Activated T-helper 2 cell treated with anti-CD3 and anti-CD28 coated beads, Interferon-gamma antibody, Interleukin-2, Interleukin-4, amounts not matched to agents 10 μg/mL and 5 μg/mL and 100 μg/mL, durations not matched to agents 14 hours and 24 hours and 36 hours (primary cell): ENCODE measurements at regions not wholly inside any gene's neighbourhood (a gene's known extent, or its start where the extent isn't known, plus 50 kb on each side); places are given as distances from the start of the nearest gene placed in this dataset.
"Not testable (repeated sequence)": the region's sequence is repeated elsewhere in the genome, so short reads cannot be mapped to it uniquely, and the experiment has no call there.

Source experiments
- DNase-seq: peaks from one replicate; pipeline ENCODE4 v3.0.0; 2021; ENCODE audit warnings: low spot score
- H3K27ac Mint-ChIP-seq: one replicate; pipeline ENCODE4 v1.8.0; 2021; ENCODE audit warnings: mixed read lengths
- H3K27me3 Mint-ChIP-seq: one replicate; pipeline ENCODE4 v1.8.0; 2021; ENCODE audit warnings: low read depth, mixed read lengths
- H3K36me3 Mint-ChIP-seq: one replicate; pipeline ENCODE4 v1.8.0; 2021; ENCODE audit warnings: low read depth, mixed read lengths
- H3K4me1 Mint-ChIP-seq: one replicate; pipeline ENCODE4 v1.8.0; 2021; ENCODE audit warnings: low read depth, mixed read lengths
- H3K4me3 Mint-ChIP-seq: one replicate; pipeline ENCODE4 v1.8.0; 2021; ENCODE audit warnings: low read depth, mild to moderate bottlenecking, moderate library complexity, mixed read lengths
- H3K9me3 Mint-ChIP-seq: one replicate; pipeline ENCODE4 v1.8.0; 2021; ENCODE audit warnings: mixed read lengths
- intact Hi-C: fragments of 100-400 bp; cut with micrococcal nuclease; formaldehyde crosslinking; loops from one replicate; pipeline ENCODE4 v1.15.1; 2023

DNA sequence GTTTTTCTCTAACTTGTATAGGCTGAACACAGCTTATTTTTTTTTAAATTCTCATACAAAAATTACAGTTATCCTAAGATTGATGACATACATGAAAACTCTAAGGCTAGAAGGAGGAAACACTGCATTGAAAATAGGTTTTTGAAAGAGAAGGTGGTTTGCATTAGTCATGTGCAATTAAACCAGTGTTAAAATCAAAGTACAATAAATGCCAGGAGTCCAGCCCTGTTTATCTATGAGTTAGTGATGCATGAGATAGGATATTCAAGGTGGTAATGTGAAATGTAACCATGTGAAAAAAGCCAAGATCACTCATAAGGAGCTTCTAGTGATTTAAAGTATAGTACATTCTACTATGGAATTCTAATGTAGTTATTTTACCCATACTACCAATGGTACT is 444.9 kb upstream of the CYLC2 start:
- no peak for DNase-seq
- H3K4me1 Mint-ChIP-seq, result no peaks in the 10 kb centered on the region
- H3K27ac Mint-ChIP-seq, result no peak overlapping the region
- H3K4me3 Mint-ChIP-seq, result no peak overlapping the region
- no peaks in the 10 kb centered on the region for H3K27me3 Mint-ChIP-seq
- H3K36me3 Mint-ChIP-seq, result no peaks in the 10 kb centered on the region
- peaks cover 42% of the 10 kb centered on the region for H3K9me3 Mint-ChIP-seq
- intact Hi-C loops, result no loop called here

DNA sequence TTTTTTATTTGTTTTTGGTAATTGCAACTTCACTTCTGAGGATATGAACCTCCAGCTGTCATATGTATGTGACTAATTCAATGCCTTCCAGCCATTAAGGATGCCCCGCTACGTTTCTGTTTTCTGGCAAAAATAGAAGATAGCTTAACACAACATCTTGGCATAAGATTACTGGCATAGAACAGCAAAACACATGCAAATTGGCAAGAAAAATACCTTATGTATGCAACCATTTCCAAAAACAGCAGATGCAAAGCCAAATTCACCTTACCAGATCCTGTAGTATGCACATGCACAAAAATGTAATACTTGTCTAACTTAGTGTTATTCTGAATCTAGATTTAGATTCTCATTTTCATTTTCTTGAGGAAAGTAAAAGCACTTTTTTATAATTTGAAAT is 461.1 kb upstream of the CYLC2 start:
- no peak overlapping the region for H3K27ac Mint-ChIP-seq
- H3K27me3 Mint-ChIP-seq, result no peaks in the 10 kb centered on the region
- no peak overlapping the region for H3K4me3 Mint-ChIP-seq
- DNase-seq, result no peak
- intact Hi-C loops, result no loop called here
- peaks cover 12% of the 10 kb centered on the region for H3K9me3 Mint-ChIP-seq
- H3K4me1 Mint-ChIP-seq, result no peaks in the 10 kb centered on the region
- H3K36me3 Mint-ChIP-seq, result no peaks in the 10 kb centered on the region

DNA sequence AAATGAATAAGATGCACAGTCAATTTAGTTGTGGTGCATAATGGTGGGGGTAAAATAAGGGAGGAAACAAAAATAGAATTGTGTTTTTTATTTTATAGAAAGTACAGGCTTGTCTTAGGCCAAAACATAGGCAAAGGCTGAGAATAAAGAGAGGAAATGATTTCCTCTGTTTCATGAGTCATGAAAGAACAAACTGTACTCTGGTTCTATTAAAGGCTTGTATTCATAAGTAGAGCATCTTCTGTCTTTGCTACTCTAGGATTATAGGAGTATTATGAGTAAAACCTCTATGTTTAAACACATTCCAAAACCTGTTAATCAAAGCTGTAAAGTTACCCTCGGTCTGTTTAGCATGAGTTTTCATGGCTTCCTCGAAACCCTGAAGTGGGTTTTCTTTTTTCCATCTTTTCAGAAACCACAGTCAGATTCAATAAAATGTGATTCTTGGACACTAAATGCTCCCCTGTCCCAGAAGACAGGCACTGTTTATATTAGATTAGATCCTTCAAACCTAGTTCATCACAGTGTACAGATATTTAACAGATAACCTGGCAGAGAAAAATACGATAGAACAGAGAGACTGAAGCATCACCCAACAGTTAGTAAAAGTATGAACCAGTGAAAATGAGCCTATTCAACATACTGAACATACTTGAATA is 473.9 kb upstream of the CYLC2 start:
- no peak for DNase-seq
- intact Hi-C loops, result no loop called here
- no peak overlapping the region for H3K4me3 Mint-ChIP-seq
- H3K9me3 Mint-ChIP-seq, result peaks cover 16% of the 10 kb centered on the region
- no peaks in the 10 kb centered on the region for H3K36me3 Mint-ChIP-seq
- no peaks in the 10 kb centered on the region for H3K4me1 Mint-ChIP-seq
- H3K27ac Mint-ChIP-seq, result no peak overlapping the region
- H3K27me3 Mint-ChIP-seq, result no peaks in the 10 kb centered on the region

DNA sequence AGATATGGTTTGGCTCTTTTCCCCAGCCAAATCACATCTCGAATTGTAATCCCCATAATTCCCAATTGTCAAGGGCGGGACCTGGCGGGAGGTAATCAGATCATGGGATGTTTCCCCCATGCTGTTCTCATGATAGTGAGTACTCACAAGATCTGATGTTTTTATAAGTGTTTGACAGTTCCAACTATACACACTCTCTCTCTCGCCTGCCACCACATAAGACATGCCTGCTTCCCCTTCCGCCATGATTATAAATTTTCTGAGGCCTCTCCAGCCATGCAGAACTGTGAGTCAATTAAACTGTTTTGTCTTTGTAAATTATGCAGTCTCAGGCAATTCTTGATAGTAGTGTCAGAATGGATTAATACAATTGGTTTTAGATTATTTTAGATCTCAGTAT is 475.7 kb upstream of the CYLC2 start:
- no peaks in the 10 kb centered on the region for H3K4me1 Mint-ChIP-seq
- no peaks in the 10 kb centered on the region for H3K27me3 Mint-ChIP-seq
- H3K9me3 Mint-ChIP-seq, result peaks cover 13% of the 10 kb centered on the region
- H3K4me3 Mint-ChIP-seq, result no peak overlapping the region
- H3K36me3 Mint-ChIP-seq, result no peaks in the 10 kb centered on the region
- intact Hi-C loops, result no loop called here
- no peak overlapping the region for H3K27ac Mint-ChIP-seq
- DNase-seq, result no peak

DNA sequence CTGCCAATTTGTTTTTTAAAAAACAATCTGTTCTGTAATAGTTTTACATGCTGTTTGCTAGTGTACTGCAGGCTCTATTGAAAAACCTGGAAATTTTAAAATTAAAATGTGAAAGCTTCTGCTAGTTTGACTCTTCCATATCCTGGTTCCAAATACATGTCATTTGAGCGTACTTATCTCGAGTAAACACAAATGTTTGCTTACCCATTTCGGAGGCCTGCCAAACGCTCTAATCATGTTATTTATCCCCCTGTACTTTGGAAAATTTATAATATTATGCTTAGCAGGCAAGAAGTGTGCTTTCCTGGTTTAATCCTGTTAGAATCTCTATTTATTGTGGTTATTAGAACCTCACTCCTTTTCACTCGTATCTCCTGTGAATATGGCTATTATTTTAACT is 476.8 kb upstream of the CYLC2 start:
- H3K27ac Mint-ChIP-seq, result no peak overlapping the region
- H3K4me3 Mint-ChIP-seq, result no peak overlapping the region
- intact Hi-C loops, result no loop called here

DNA sequence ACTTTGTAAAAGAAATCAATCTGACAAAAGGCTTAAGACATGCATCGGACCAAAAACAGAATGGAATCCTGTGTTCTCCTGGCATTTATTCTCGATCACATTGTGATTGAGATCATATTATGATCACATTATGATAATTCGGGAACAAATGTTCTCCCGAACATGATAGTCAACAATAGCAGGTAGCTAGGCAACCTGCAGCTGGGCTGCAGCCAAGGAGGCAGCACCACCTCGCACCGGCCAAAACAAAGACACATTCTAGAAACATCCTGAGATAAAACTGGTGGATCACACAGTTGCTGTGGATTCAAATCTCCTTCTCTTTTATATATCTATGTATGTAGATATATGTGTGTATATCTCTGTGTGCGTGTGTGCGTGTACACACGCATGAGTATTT is 480.6 kb upstream of the CYLC2 start:
- no peaks in the 10 kb centered on the region for H3K36me3 Mint-ChIP-seq
- intact Hi-C loops, result no loop called here
- DNase-seq, result no peak
- H3K27ac Mint-ChIP-seq, result no peak overlapping the region
- H3K4me1 Mint-ChIP-seq, result no peaks in the 10 kb centered on the region
- peaks cover 7% of the 10 kb centered on the region for H3K9me3 Mint-ChIP-seq
- no peak overlapping the region for H3K4me3 Mint-ChIP-seq
- H3K27me3 Mint-ChIP-seq, result no peaks in the 10 kb centered on the region

More for the DNA sequence above, 476.8 kb upstream of the CYLC2 start:
- H3K36me3 Mint-ChIP-seq, result no peaks in the 10 kb centered on the region
- H3K27me3 Mint-ChIP-seq, result no peaks in the 10 kb centered on the region
- peaks cover 10% of the 10 kb centered on the region for H3K9me3 Mint-ChIP-seq
- no peaks in the 10 kb centered on the region for H3K4me1 Mint-ChIP-seq
- no peak for DNase-seq

DNA sequence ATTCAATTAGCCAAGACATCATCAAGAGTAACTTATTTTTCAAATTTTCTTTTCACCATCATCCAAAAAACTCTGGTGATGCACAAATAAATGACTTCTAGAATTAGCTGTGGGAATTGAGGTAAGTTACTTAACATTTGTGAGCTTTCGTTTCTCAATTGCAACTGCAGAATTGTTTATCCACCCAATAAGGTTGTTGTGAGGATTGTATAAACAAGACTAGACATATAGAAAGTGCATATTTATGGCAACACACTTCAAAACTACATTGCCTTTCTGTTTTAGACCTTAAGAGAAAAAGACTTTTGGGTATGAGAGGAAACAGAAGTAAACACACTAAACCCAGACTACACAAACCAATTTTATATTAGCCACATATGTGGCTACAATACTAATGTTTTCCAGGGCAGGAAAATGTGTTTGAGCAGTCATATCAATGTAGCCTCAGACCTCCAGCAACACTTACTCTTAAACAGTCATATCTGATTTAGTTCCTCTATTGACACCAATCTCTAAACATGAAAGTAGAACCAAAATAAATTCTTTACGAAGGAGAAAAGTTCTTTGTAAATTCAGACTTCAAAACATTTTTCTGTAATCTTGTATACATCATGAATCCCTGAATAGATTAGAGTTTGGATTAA is 488.0 kb upstream of the CYLC2 start:
- Mint-ChIP-seq H3K9me3 (peaks cover 4% of the 10 kb centered on the region), H3K4me1 (no peaks in the 10 kb centered on the region)

DNA sequence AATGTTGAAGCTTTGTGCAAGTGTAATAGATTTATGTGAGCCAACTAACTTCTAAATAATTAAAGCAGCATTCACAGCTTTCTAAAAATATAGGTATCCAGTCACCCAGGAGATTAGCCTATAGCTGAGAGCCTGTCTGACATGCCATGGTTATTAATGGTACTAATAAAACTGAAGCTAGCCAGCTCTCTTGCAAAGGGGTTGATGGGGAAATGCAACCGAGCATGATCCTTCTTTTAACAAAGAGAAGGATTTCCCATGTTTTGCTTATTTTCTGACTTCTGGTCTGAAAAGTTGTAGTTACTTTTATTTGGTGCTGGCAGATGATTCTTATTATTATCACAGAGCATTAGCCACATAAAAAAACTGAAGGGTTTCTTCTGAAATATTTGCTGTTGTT is 488.7 kb upstream of the CYLC2 start:
- Mint-ChIP-seq H3K9me3 (peaks cover 7% of the 10 kb centered on the region), H3K4me1 (no peaks in the 10 kb centered on the region), H3K27me3 (no peaks in the 10 kb centered on the region), H3K4me3 (no peak overlapping the region), H3K36me3 (no peaks in the 10 kb centered on the region), H3K27ac (no peak overlapping the region)
- no peak for DNase-seq
- intact Hi-C loops, result no loop called here

More for the DNA sequence above, 488.0 kb upstream of the CYLC2 start:
- Mint-ChIP-seq H3K27me3 (no peaks in the 10 kb centered on the region), H3K4me3 (no peak overlapping the region), H3K27ac (no peak overlapping the region), H3K36me3 (no peaks in the 10 kb centered on the region)
- no peak for DNase-seq
- intact Hi-C loops, result no loop called here

DNA sequence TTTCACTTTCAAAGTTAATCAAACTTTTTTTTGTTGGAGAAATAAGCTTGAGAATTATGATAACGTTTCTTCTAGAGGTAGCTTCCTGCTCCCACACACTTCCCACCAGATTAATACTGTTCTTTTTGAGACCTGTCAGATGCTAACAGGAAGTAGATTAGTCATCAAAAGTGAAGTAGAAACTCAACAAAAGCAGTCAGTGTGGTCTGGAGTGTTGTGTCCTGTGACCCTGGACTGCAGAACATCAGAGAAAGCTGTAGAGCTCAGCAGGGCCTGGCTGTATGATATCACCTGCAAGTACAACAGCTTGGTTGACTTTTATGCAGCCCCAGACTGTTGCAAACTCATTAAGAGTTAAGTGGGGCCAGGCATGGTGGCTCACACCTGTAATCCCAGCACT is 495.7 kb upstream of the CYLC2 start:
- H3K27ac Mint-ChIP-seq, result no peak overlapping the region
- H3K4me3 Mint-ChIP-seq, result no peak overlapping the region
- no peaks in the 10 kb centered on the region for H3K27me3 Mint-ChIP-seq
- no peaks in the 10 kb centered on the region for H3K4me1 Mint-ChIP-seq
- peaks cover 8% of the 10 kb centered on the region for H3K9me3 Mint-ChIP-seq
- H3K36me3 Mint-ChIP-seq, result no peaks in the 10 kb centered on the region
- DNase-seq, result no peak
- intact Hi-C loops, result no loop called here

DNA sequence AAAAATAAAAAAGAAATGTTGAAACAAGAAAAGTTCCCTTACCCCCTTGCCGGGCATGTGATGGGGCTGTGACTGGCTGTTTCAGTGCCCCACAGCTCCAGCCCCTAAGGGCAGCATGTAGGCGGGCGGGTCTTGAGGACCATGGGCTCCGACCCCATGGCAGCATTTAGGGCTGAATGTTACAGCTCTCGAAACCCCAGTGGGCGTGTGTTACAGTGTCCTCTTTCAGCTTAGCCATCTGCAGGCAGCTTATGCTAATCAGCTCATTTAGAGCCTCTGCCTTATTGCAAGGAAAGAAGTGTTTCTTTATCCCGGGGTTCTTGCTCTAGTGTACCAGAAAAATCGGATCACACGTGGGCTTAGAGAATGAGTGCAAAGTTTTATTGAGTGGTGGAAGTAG is 497.4 kb upstream of the CYLC2 start:
- H3K27ac Mint-ChIP-seq, result no peak overlapping the region
- H3K4me3 Mint-ChIP-seq, result no peak overlapping the region
- intact Hi-C loops, result no loop called here
- DNase-seq, result no peak
- H3K4me1 Mint-ChIP-seq, result no peaks in the 10 kb centered on the region
- no peaks in the 10 kb centered on the region for H3K27me3 Mint-ChIP-seq
- H3K36me3 Mint-ChIP-seq, result no peaks in the 10 kb centered on the region
- peaks cover 8% of the 10 kb centered on the region for H3K9me3 Mint-ChIP-seq

DNA sequence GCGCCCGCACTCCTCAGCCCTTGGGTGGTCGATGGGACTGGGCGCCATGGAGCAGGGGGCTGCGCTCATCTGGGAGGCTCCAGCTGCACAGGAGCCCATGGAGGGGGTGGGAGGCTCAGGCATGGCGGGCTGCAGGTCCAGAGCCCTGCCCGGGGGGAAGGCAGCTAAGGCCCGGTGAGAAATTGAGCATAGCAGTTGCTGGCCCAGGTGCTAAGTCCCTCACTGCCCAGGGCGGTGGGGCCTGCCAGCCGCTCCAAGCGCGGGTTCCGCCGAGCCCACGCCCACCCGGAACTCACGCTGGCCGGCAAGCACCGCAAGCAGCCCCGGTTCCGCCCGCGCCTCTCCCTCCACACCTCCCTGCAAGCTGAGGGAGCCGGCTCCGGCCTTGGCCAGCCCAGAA is 508.2 kb upstream of the CYLC2 start:
- H3K27me3 Mint-ChIP-seq, H3K4me3 Mint-ChIP-seq, H3K27ac Mint-ChIP-seq, intact Hi-C loops, DNase-seq, H3K36me3 Mint-ChIP-seq, H3K4me1 Mint-ChIP-seq: not testable (repeated sequence)
- peaks cover 16% of the 10 kb centered on the region for H3K9me3 Mint-ChIP-seq

DNA sequence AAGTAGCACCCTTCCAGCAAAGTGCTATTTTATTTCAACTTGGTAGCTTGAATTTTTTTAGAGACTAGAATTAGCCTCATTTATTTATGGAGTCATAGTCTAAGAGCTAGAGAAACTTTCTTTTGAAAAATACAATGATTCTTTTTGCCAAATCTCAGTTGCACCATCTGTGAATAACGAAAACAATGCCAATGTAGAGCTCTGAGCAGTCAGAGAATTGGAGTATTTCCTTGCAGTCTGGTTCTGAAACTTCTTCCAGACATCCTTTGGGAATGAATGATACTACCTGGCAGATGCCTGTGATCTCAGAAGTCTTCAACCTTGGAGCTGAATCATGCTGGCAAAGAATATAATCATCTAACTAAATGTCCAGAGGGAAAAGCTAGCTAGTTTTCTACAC is 511.5 kb upstream of the CYLC2 start:
- H3K9me3 Mint-ChIP-seq, result peaks cover 13% of the 10 kb centered on the region
- DNase-seq, result no peak
- intact Hi-C loops, result no loop called here

DNA sequence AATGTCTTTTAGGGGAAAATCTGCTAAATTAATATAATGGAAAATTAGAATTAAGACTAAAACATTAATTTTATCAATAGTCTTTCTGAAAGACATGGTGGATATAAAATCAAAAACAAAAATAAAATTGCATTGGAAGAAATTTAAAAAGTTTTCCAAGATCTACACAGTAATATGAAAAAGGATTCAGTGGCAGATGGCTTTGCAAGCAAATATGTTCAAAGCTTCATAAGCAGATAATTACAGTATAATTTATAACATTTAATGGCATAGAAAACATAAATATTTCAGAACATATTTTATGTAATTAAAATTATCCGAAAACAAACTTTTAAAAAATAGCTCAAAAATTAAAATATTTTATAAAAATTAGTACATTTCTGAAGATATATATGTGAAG is 512.4 kb upstream of the CYLC2 start:
- no peak for DNase-seq
- Mint-ChIP-seq H3K4me3 (no peak overlapping the region), H3K27ac (no peak overlapping the region), H3K36me3 (no peaks in the 10 kb centered on the region), H3K9me3 (peaks cover 13% of the 10 kb centered on the region), H3K27me3 (no peaks in the 10 kb centered on the region), H3K4me1 (no peaks in the 10 kb centered on the region)
- intact Hi-C loops, result no loop called here

More for the DNA sequence above, 511.5 kb upstream of the CYLC2 start:
- H3K36me3 Mint-ChIP-seq, result no peaks in the 10 kb centered on the region
- no peak overlapping the region for H3K4me3 Mint-ChIP-seq
- H3K27ac Mint-ChIP-seq, result no peak overlapping the region
- no peaks in the 10 kb centered on the region for H3K27me3 Mint-ChIP-seq
- H3K4me1 Mint-ChIP-seq, result no peaks in the 10 kb centered on the region
